Nucleus accumbens (tissue), 56 donors: ENCODE measurements at regions not wholly inside any gene's neighbourhood (a gene's known extent, or its start where the extent isn't known, plus 50 kb on each side); places are given as distances from the start of the nearest gene placed in this dataset.
"Not testable (repeated sequence)": the region's sequence is repeated elsewhere in the genome, so short reads cannot be mapped to it uniquely, and the experiment has no call there.

Source experiments
- DNase-seq, 56 donors: peaks; one replicate each; lab custom pipeline; 2025; lab: John Stamatoyannopoulos, UW

GRCh38 chr2:242040681-242041080 lies 171.2 kb downstream of the RTP5 start:
- DNase-seq: no peak

GRCh38 chr2:242041816-242042215 lies 172.3 kb downstream of the RTP5 start:
- no peak for DNase-seq

GRCh38 chr2:242043538-242044312 lies 174.2 kb downstream of the RTP5 start:
- peak in 13 of 56 donors; percentile 6 to 66 (median 39) for DNase-seq

GRCh38 chr2:242044313-242044590 lies 174.7 kb downstream of the RTP5 start:
- DNase-seq: no peak

GRCh38 chr2:242045596-242046144 lies 176.1 kb downstream of the RTP5 start:
- DNase-seq: not testable (repeated sequence)

- DNase-seq: no peak
Measured at GRCh38 chr2:242046206-242046826, 176.8 kb downstream of the RTP5 start.

GRCh38 chr2:242047963-242048362 lies 178.4 kb downstream of the RTP5 start:
- DNase-seq: no peak

GRCh38 chr2:242048479-242048878 lies 178.9 kb downstream of the RTP5 start:
- DNase-seq: no peak

- not testable (repeated sequence) for DNase-seq
Measured at GRCh38 chr2:242049492-242049891, 180.0 kb downstream of the RTP5 start.

GRCh38 chr2:242051463-242051862 lies 181.9 kb downstream of the RTP5 start:
- no peak for DNase-seq

- DNase-seq: no peak
Measured at GRCh38 chr2:242052421-242052820, 182.9 kb downstream of the RTP5 start.

- DNase-seq: no peak
Measured at GRCh38 chr2:242053921-242054320, 184.4 kb downstream of the RTP5 start.

- no peak for DNase-seq
Measured at GRCh38 chr2:242054406-242054805, 184.9 kb downstream of the RTP5 start.

- DNase-seq: no peak
Measured at GRCh38 chr2:242054881-242055801, 185.6 kb downstream of the RTP5 start.

- no peak for DNase-seq
Measured at GRCh38 chr2:242056026-242056425, 186.5 kb downstream of the RTP5 start.

GRCh38 chr2:242056785-242057184 lies 187.3 kb downstream of the RTP5 start:
- no peak for DNase-seq

- DNase-seq: no peak
Measured at GRCh38 chr2:242057379-242058040, 188.0 kb downstream of the RTP5 start.

- DNase-seq: no peak
Measured at GRCh38 chr2:242058116-242058680, 188.7 kb downstream of the RTP5 start.

GRCh38 chr2:242059566-242059965 lies 190.0 kb downstream of the RTP5 start:
- no peak for DNase-seq

- no peak for DNase-seq
Measured at GRCh38 chr2:242060212-242060835, 190.8 kb downstream of the RTP5 start.
